Loucy (cell line): ENCODE measurements at regions not wholly inside any gene's neighbourhood (a gene's known extent, or its start where the extent isn't known, plus 50 kb on each side); places are given as distances from the start of the nearest gene placed in this dataset.
"Not testable (repeated sequence)": the region's sequence is repeated elsewhere in the genome, so short reads cannot be mapped to it uniquely, and the experiment has no call there.

Experiments used
- H2AFZ ChIP-seq: fragments of 200-600 bp; sonication (generic); 2 replicates; pipeline ENCODE4 v1.6.0; 2016; ENCODE audit warnings: antibody characterized with exemption, mild to moderate bottlenecking, low read length, moderate library complexity
- H3F3A ChIP-seq: fragments of 200-600 bp; 2 replicates; pipeline ENCODE4 v1.6.0; 2016; ENCODE audit warnings: antibody characterized with exemption, low read depth, mild to moderate bottlenecking
- H3K27me3 ChIP-seq: fragments of 200-600 bp; sonication (generic); 2 replicates; pipeline ENCODE4 v1.6.1; 2014; ENCODE audit warnings: low read length, mild to moderate bottlenecking; ENCODE audit not compliant: insufficient read depth, poor library complexity, severe bottlenecking
- H3K36me3 ChIP-seq: fragments of 200-600 bp; sonication (generic); 2 replicates; pipeline ENCODE4 v1.6.1; 2016; ENCODE audit warnings: low read length; ENCODE audit not compliant: insufficient read depth
- H3K4me1 ChIP-seq: fragments of 200-600 bp; sonication (generic); 2 replicates; pipeline ENCODE4 v1.5.1; 2014; ENCODE audit warnings: low read length, mild to moderate bottlenecking; ENCODE audit not compliant: insufficient read depth, poor library complexity, severe bottlenecking
- H3K4me2 ChIP-seq: fragments of 200-600 bp; sonication (generic); 2 replicates; pipeline ENCODE4 v1.6.0; 2014; ENCODE audit warnings: antibody characterized with exemption, low read length, low read depth, mild to moderate bottlenecking; ENCODE audit not compliant: poor library complexity, severe bottlenecking
- H3K4me3 ChIP-seq: fragments of 200-600 bp; sonication (generic); 2 replicates; pipeline ENCODE4 v1.5.1; 2014; ENCODE audit warnings: low read length, mild to moderate bottlenecking, mixed read lengths; ENCODE audit not compliant: poor library complexity, severe bottlenecking
- H3K79me2 ChIP-seq: fragments of 200-600 bp; sonication (generic); 2 replicates; pipeline ENCODE4 v1.6.1; 2014; ENCODE audit warnings: low read length; ENCODE audit not compliant: insufficient read depth
- H3K9ac ChIP-seq: fragments of 200-600 bp; sonication (generic); 2 replicates; pipeline ENCODE4 v1.6.0; 2014; ENCODE audit warnings: mild to moderate bottlenecking, low read depth, low read length, moderate library complexity; ENCODE audit not compliant: poor library complexity, severe bottlenecking
- H3K9me2 ChIP-seq: fragments of 200-600 bp; sonication (generic); replicated peaks from 2 replicates; pipeline ENCODE4 v1.6.1; 2016; ENCODE audit warnings: low read depth, low read length, mixed read lengths
- H3K9me3 ChIP-seq: fragments of 200-600 bp; sonication (generic); 2 replicates; pipeline ENCODE4 v1.6.1; 2014; ENCODE audit warnings: mild to moderate bottlenecking, antibody characterized with exemption, low read length, low read depth; ENCODE audit not compliant: insufficient read depth
- H4K20me1 ChIP-seq: fragments of 200-600 bp; sonication (generic); 2 replicates; pipeline ENCODE4 v1.6.0; 2014; ENCODE audit warnings: antibody characterized with exemption, low read length, mild to moderate bottlenecking; ENCODE audit not compliant: insufficient read depth, poor library complexity, severe bottlenecking

DNA sequence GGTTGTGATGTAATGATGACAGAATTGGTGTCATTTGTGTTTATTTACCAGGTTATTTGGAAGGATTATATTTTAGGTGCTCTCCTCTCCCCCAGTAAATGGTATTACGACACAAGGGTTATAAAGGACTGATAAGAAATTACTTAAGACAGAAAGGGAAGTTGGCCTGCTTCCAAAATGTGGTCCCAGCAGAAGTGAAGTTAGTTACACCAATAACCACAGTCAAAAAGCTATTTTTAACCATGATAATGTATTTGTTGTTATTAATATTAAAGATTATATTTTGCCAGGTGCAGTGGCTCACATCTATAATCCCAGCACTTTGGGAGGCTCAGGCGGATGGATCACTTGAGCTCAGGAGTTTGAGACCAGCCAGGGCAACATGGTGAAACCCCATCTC is 92.5 kb downstream of the SYT15B start:
- H3K9ac ChIP-seq, H3F3A ChIP-seq, H4K20me1 ChIP-seq, H2AFZ ChIP-seq, H3K9me3 ChIP-seq, H3K4me2 ChIP-seq, H3K27me3 ChIP-seq, H3K4me3 ChIP-seq, H3K79me2 ChIP-seq, H3K4me1 ChIP-seq, H3K9me2 ChIP-seq, H3K36me3 ChIP-seq: not testable (repeated sequence)

DNA sequence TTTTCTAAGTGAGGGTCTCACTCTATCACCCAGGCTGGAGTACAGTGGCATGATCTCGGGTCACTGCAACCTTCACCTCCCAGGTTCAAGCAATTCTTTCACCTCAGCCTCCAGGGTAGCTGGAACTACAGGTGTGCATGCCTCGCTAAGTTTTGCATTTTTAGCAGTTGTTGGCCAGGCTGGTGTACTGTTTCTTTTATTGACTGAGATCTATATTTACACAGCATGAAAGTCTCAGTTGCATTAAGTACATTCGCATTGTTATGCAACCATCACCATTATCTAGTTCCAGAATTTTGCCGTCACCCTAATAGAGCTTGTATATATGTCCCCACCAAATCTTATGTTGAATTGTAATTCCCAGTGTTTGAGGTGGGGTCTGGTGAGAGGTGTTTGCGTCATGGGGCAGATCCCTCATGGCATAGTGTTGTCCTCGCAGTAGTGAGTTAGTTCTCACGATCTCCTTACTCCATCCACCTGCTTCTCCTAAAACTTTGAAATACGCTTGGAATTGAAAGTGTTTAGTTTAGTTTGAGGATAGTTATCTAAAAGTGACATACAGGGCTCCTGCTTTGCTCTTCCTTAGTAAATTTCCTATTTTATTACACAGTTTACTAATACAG is 101.3 kb downstream of the SYT15B start:
- not testable (repeated sequence) for H3K9ac ChIP-seq, H3K36me3 ChIP-seq, H4K20me1 ChIP-seq, H3F3A ChIP-seq, H3K4me1 ChIP-seq, H3K9me2 ChIP-seq, H2AFZ ChIP-seq, H3K27me3 ChIP-seq, H3K4me2 ChIP-seq, H3K4me3 ChIP-seq, H3K9me3 ChIP-seq, H3K79me2 ChIP-seq

DNA sequence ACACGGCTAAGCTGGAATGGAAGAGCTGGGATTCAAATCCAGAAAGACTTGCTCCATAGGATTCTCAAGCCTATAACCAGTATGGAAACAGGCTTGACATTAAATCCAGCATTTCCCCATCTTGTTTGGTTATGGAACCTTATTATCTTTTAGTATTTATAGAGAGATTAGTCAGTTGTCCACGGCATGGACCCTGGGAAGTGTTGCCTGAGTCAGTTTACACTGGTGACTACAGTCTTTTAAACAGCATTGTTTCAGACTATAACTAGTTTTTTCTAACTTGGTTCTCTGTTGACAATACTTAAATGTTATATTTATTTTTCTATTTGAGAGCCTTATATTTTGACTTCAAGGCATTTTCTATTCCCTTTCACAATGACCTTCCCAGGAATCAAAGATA is 106.7 kb downstream of the SYT15B start:
- not testable (repeated sequence) for H3K4me1 ChIP-seq, H4K20me1 ChIP-seq, H3K4me2 ChIP-seq, H3K36me3 ChIP-seq, H3K9me3 ChIP-seq, H3K9ac ChIP-seq, H3K4me3 ChIP-seq, H3K9me2 ChIP-seq, H3F3A ChIP-seq, H2AFZ ChIP-seq, H3K79me2 ChIP-seq, H3K27me3 ChIP-seq

DNA sequence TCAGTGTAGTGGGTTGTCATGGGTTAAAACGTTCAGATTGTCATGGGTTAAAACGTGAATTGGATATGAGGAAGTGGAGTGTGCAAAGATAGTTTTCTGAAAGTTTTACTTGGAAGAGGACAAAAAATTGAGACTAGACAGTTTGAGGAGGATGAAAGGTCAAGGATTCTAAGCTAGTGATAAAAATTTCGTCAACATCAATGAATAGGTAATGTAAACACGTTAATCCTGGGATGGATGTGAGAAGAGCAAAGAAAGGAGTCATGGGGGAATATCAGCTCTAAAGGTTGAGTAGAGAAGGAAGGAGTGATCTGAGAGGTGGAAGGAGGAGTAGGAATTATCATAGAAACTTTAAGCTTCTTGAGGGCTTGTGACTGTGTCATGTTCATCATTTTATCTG is 109.2 kb downstream of the SYT15B start:
- not testable (repeated sequence) for H3K9me2 ChIP-seq

DNA sequence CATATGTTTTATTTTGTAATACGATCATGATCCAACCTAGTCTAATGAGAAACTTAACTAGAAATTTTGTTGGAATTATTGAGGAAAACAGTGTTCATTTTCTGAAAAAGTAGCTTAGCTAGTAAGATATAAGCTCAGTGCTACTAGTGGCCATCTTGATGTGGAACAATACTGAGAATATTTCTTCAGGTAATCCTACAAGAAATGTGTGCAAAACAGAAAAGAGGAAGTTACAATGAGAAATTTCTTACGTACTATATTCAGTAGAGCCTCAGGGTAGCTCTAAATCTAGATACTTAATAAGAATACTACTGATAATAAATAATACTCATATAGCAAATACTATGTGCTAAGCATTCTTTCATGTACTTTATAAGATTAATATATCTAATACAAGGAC is 114.8 kb downstream of the SYT15B start:
- not testable (repeated sequence) for H2AFZ ChIP-seq, H4K20me1 ChIP-seq, H3K9me3 ChIP-seq, H3F3A ChIP-seq, H3K27me3 ChIP-seq, H3K9ac ChIP-seq, H3K4me2 ChIP-seq, H3K9me2 ChIP-seq, H3K36me3 ChIP-seq, H3K4me3 ChIP-seq, H3K4me1 ChIP-seq, H3K79me2 ChIP-seq

More for the DNA sequence above, 109.2 kb downstream of the SYT15B start:
- H2AFZ ChIP-seq, H3K27me3 ChIP-seq, H3K79me2 ChIP-seq, H3F3A ChIP-seq, H4K20me1 ChIP-seq, H3K9ac ChIP-seq, H3K4me2 ChIP-seq, H3K4me3 ChIP-seq, H3K4me1 ChIP-seq, H3K36me3 ChIP-seq, H3K9me3 ChIP-seq: not testable (repeated sequence)

DNA sequence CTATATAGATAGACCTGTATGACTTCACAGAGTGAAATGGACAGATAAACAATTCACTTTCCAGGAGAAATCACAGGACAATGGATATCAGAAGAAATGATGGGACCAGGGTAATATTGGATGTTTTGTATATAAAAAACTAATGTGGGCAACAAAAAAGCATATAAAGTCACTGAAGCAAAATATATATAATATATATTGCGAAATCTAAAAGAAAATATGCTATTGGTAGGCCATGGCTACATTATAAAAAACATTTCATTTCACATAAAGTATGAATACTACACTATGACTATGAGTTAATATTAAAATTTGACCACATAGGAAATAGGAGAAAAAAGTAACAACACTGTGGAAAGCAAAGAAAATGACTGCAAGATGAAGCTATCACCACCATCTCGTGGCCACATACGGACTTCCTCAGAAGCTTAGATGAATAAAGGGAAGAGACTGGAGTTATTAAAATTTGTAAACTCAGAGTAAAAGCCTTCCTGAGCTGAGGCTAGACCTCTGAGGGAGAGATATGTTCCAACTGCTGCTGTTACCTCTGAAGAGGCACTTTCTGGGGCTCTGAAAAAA is 115.8 kb downstream of the SYT15B start:
- not testable (repeated sequence) for H2AFZ ChIP-seq

More for the DNA sequence above, 115.8 kb downstream of the SYT15B start:
- H3K27me3 ChIP-seq, H3K36me3 ChIP-seq, H3K9me2 ChIP-seq, H3K4me2 ChIP-seq, H3F3A ChIP-seq, H4K20me1 ChIP-seq, H3K9me3 ChIP-seq, H3K79me2 ChIP-seq, H3K9ac ChIP-seq, H3K4me1 ChIP-seq, H3K4me3 ChIP-seq: not testable (repeated sequence)
